GM12872 (cell line): ENCODE measurements at regions not wholly inside any gene's neighbourhood (a gene's known extent, or its start where the extent isn't known, plus 50 kb on each side); places are given as distances from the start of the nearest gene placed in this dataset.

Source experiments
- TF ChIP-seq, protein P1 (sequence below): IDR thresholded peaks from 3 replicates; pipeline ENCODE4 v1.5.1; 2011; ENCODE audit warnings: low read depth, mild to moderate bottlenecking, low read length, moderate library complexity; ENCODE audit not compliant: insufficient read depth

DNA sequence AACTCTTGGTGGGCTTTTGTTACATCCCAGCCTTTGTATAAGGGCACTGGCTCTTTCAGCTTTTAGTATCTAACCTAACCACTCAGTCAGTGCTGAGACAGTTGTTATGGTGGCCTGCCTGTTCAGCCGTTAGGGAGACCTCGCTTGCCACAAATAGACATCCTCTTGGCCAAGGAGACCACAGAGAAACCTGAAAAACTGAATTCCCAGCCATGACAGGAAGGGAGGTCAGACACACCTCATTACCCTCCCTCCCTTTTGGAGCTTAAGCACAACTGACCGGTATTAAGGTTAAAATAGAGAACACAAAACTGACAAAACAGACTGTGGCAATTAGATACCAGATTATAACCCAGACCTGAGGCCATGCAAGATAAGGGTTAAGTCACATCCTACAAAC lies 1639.3 kb downstream of the RPA4 start:
- TF ChIP-seq, protein P1, sequence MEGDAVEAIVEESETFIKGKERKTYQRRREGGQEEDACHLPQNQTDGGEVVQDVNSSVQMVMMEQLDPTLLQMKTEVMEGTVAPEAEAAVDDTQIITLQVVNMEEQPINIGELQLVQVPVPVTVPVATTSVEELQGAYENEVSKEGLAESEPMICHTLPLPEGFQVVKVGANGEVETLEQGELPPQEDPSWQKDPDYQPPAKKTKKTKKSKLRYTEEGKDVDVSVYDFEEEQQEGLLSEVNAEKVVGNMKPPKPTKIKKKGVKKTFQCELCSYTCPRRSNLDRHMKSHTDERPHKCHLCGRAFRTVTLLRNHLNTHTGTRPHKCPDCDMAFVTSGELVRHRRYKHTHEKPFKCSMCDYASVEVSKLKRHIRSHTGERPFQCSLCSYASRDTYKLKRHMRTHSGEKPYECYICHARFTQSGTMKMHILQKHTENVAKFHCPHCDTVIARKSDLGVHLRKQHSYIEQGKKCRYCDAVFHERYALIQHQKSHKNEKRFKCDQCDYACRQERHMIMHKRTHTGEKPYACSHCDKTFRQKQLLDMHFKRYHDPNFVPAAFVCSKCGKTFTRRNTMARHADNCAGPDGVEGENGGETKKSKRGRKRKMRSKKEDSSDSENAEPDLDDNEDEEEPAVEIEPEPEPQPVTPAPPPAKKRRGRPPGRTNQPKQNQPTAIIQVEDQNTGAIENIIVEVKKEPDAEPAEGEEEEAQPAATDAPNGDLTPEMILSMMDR: no peak

DNA sequence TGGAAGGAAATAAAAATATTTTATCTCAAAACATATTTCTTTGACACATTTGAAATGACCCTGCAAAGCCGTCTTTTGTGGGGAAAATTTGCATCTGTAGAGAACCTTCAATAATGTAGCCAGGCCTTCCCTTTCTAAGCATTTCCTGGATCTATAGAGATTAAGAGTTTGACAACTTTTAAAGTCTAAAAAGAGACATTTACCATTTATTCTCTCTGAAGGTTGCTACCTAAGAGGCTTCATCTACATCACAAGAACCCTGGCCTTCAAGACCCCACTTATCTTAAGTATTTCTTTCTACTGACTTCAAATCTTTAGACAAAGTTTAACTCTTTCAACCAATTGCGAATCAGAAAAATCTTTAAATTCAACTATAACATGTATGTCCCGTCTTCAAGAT lies 1639.8 kb downstream of the RPA4 start:
- TF ChIP-seq, protein P1: no peak

DNA sequence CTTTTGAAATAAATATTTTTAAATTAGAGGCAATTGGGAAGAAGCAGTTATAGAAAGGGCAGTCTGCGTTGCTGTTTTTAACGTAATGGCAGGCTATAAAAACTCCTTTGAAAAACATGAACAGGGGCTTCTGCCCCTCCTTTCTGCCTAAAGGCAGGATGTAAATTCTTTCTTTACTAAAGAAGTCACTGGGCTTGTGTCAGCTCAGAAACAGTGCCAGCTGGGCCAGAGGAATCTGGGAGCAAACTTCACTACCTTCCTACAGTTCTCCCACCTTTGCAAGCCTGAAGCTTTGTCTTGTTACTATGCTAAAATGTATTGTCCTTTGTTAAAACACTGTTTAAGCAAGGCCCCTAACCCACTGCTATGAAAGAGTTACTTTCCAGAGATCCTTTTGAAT lies 1664.8 kb downstream of the RPA4 start:
- TF ChIP-seq, protein P1: no peak

DNA sequence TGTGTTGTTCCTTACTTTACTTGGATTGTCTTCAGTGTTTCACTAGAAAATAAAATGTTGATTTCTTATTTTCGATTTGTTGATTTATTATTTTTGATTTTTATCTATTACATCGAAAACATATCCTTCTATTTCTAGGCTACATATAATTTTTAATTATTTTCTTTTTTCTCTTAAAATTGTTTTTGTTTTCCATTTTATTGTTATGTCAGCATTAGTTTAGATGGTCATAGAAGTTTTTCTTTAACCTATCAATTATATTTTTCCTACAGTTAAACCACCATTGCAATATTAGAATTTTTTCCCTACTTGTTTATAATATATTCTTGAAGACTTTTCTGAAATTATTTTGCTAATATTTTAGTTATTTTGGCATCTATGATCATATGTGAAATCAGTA lies 1685.1 kb downstream of the RPA4 start:
- TF ChIP-seq, protein P1: no peak

DNA sequence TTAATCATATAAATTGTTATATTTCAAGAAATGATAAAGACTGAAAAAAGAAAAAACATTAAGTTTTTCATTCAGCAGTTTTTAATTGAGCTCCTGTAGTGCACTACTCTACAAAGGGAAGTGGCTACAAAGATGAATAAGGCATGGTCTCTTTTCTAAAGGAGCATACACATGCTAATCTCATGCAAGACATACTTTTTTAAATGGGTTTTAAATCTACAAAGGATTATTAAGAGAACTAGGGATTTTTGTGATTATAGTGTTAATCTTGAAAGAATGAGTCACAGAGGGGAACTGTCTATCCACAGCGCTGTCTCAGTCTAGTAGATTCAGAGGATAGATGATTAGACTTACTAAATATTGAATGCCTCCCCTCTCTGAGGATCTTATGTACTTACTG lies 1722.2 kb downstream of the RPA4 start:
- TF ChIP-seq, protein P1: no peak

DNA sequence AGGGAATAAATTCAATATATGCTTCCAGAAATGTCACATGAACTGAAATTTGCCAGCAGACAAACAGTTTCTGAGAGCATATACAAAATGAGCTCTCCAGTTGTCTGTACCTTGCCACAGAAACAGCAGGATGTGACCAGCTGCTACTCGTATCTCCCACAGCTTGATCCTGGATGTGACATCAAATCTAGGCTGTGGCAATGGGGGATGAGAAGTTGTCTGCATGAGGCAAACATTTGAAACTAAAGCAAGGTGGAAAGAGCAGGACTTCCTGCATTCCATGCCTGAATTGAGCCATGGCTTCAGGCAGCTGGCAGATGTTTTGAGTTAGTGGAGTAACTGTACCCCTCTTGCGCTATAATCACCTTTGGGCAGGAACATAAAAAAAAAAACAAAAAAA lies 1724.0 kb downstream of the RPA4 start:
- TF ChIP-seq, protein P1: no peak

DNA sequence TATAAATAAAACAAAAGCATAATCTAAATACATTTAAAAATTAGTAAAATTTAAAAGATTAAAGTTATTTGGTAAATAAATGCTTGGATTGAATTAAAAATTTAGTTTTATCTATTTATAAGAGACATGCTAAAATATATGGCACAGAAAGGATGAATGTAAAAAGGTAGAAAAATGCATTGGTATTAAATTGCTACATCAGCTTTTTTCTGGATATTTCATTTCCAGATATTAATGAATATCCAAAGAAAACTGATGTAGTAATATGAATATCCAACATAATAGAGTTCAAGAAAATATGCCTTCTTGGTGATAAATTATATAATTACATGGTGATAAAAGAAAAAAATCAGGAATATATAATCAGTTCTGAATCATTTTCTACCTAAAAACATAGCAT lies 1743.9 kb downstream of the RPA4 start:
- TF ChIP-seq, protein P1: no peak

DNA sequence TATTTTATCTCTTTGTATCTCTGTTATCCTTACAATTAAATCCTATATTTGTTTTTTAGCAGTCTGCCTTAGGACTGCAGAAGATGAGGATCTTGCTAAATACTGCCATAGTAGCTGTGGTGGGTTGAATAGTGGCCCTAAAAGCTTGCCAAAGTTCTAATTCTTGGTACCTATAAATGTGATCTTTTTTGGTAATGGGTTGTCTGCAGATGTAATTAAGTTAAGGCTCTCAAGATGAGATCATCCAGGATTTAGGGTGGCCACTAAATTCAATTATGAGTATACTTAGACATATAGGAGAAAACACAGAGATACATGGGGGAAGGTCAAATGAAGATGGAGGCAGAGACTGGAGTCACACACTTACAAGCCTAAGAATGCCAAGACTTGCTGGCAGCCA lies 1753.7 kb downstream of the RPA4 start:
- TF ChIP-seq, protein P1: no peak
